Neuronal stem cell (in vitro differentiated cells): ENCODE measurements at regions not wholly inside any gene's neighbourhood (a gene's known extent, or its start where the extent isn't known, plus 50 kb on each side); places are given as distances from the start of the nearest gene placed in this dataset.

ENCODE experiments used
- DNase-seq: peaks from one replicate; pipeline ENCODE4 v3.0.0-alpha.2; 2013; ENCODE audit warnings: low spot score
- H2AFZ ChIP-seq: one replicate; pipeline ENCODE4 v1.6.1; 2013; ENCODE audit warnings: mild to moderate bottlenecking, low read length, inconsistent platforms
- H2AK5ac ChIP-seq: 2 replicates; pipeline ENCODE4 v1.6.1; 2013; ENCODE audit warnings: low read depth, mild to moderate bottlenecking, inconsistent platforms, low read length, moderate library complexity, mixed read lengths
- H2BK120ac ChIP-seq: 2 replicates; pipeline ENCODE4 v1.6.1; 2013; ENCODE audit warnings: low read depth, mild to moderate bottlenecking, inconsistent platforms, low read length, moderate library complexity, mixed read lengths
- H2BK12ac ChIP-seq: one replicate; pipeline ENCODE4 v1.6.1; 2013; ENCODE audit warnings: low read length, inconsistent platforms
- H2BK15ac ChIP-seq: 2 replicates; pipeline ENCODE4 v1.6.1; 2013; ENCODE audit warnings: mild to moderate bottlenecking, low read length, inconsistent platforms, mixed read lengths
- H2BK5ac ChIP-seq: one replicate; pipeline ENCODE4 v1.6.1; 2013; ENCODE audit warnings: inconsistent platforms, mild to moderate bottlenecking, low read length, moderate library complexity
- H3K14ac ChIP-seq: one replicate; pipeline ENCODE4 v1.6.1; 2013; ENCODE audit warnings: low read length, inconsistent platforms
- H3K18ac ChIP-seq: 2 replicates; pipeline ENCODE4 v1.6.1; 2013; ENCODE audit warnings: low read length, inconsistent platforms
- H3K23ac ChIP-seq: 2 replicates; pipeline ENCODE4 v1.6.1; 2013; ENCODE audit warnings: low read depth, mild to moderate bottlenecking, mixed read lengths, low read length, inconsistent platforms; ENCODE audit not compliant: poor library complexity
- H3K27ac ChIP-seq: replicated peaks from 3 replicates; pipeline ENCODE4 v1.5.1; 2013; ENCODE audit warnings: low read length, inconsistent platforms
- H3K27me3 ChIP-seq, 3 experiments: 2 replicates each; pipeline ENCODE4 v1.6.1; 2013; ENCODE audit warnings: low read length in 3 of 3, mild to moderate bottlenecking in 2 of 3, inconsistent platforms in 1 of 3, low read depth in 1 of 3, mixed read lengths in 1 of 3, moderate library complexity in 1 of 3; ENCODE audit not compliant: control insufficient read depth in 3 of 3, insufficient read depth in 3 of 3
- H3K36me3 ChIP-seq, 2 donors: replicated peaks in 1 of 2; 2 replicates each; pipeline ENCODE4 v1.6.1; 2013; ENCODE audit warnings: low read length in 2 of 2; ENCODE audit not compliant: control insufficient read depth in 2 of 2, insufficient read depth in 2 of 2
- H3K4ac ChIP-seq: 2 replicates; pipeline ENCODE4 v1.6.1; 2013; ENCODE audit warnings: inconsistent platforms, mild to moderate bottlenecking, low read length, moderate library complexity
- H3K4me1 ChIP-seq, 2 donors: 1 replicate in 1 of 2; 2 replicates in 1 of 2; pipeline ENCODE4 v1.6.1; 2013; ENCODE audit warnings: low read length in 2 of 2, low read depth in 1 of 2; ENCODE audit not compliant: control insufficient read depth in 2 of 2, insufficient read depth in 1 of 2
- H3K4me2 ChIP-seq: one replicate; pipeline ENCODE4 v1.6.1; 2013; ENCODE audit warnings: mild to moderate bottlenecking, low read length, inconsistent platforms; ENCODE audit not compliant: insufficient read depth, poor library complexity, severe bottlenecking
- H3K4me3 ChIP-seq, 2 donors: 2 replicates each; pipeline ENCODE4 v1.5.1; 2013; ENCODE audit warnings: low read length in 2 of 2, mild to moderate bottlenecking in 2 of 2, inconsistent platforms in 1 of 2, moderate library complexity in 1 of 2
- H3K79me1 ChIP-seq: one replicate; pipeline ENCODE4 v1.6.1; 2013; ENCODE audit warnings: low read depth, mild to moderate bottlenecking, inconsistent platforms, low read length, moderate library complexity
- H3K9ac ChIP-seq: one replicate; pipeline ENCODE4 v1.6.1; 2013; ENCODE audit warnings: mild to moderate bottlenecking, low read depth, low read length, inconsistent platforms; ENCODE audit not compliant: poor library complexity
- H3K9me3 ChIP-seq, 2 donors: replicated peaks in 1 of 2; 2 replicates each; pipeline versions ENCODE3 to v1.6.1; 2013; ENCODE audit warnings: low read length in 2 of 2, mild to moderate bottlenecking in 2 of 2, inconsistent platforms in 1 of 2, low read depth in 1 of 2, mixed read lengths in 1 of 2, moderate library complexity in 1 of 2; ENCODE audit not compliant: control insufficient read depth in 2 of 2, insufficient read depth in 1 of 2
- H4K8ac ChIP-seq: one replicate; pipeline ENCODE4 v1.6.1; 2013; ENCODE audit warnings: low read depth, mild to moderate bottlenecking, inconsistent platforms, low read length, moderate library complexity
- H4K91ac ChIP-seq: one replicate; pipeline ENCODE4 v1.6.1; 2013; ENCODE audit warnings: low read length, low read depth, mild to moderate bottlenecking, inconsistent platforms; ENCODE audit not compliant: poor library complexity
- WGBS, 2 donors: extraction: QIAGEN DNeasy Blood & Tissue Kit; methylation state at CpG; one replicate each; pipeline ENCODE4 v1.1.7; 2013; ENCODE audit warnings: missing lambda C conversion rate in 2 of 2, mixed read lengths in 1 of 2; ENCODE audit not compliant: insufficient read length in 2 of 2, insufficient replicate concordance in 1 of 2; ENCODE audit errors: extremely low coverage in 2 of 2; 5-methylcytosine and 5-hydroxymethylcytosine counted together

GRCh38 chr2:12455661-12456060 lies 261.1 kb upstream of the TRIB2 start:
- H2BK15ac ChIP-seq = no peak overlapping the region
- H3K4me1 ChIP-seq = peaks cover 3% of the 10 kb centered on the region in 2 donors
- H2BK12ac ChIP-seq = no peak overlapping the region
- no peak overlapping the region for H4K8ac ChIP-seq
- H2AK5ac ChIP-seq = no peak overlapping the region
- no peak overlapping the region for H3K4ac ChIP-seq
- no peaks in the 10 kb centered on the region for H3K36me3 ChIP-seq
- no peak overlapping the region for H3K14ac ChIP-seq
- no peaks in the 10 kb centered on the region for H3K79me1 ChIP-seq
- no peak overlapping the region for H3K23ac ChIP-seq
- no peak overlapping the region for H3K4me2 ChIP-seq
- H3K4me3 ChIP-seq = no peak overlapping the region
- H3K27ac ChIP-seq = no peak overlapping the region
- H3K9me3 ChIP-seq = no peaks in the 10 kb centered on the region
- H2BK120ac ChIP-seq = no peak overlapping the region
- no peaks in the 10 kb centered on the region for H3K27me3 ChIP-seq
- H2AFZ ChIP-seq = no peak overlapping the region
- no peak overlapping the region for H2BK5ac ChIP-seq
- DNase-seq = no peak
- no CpG with 5 or more reads among the region's 2 CpGs for WGBS, 2 donors
- no peak overlapping the region for H4K91ac ChIP-seq
- no peak overlapping the region for H3K9ac ChIP-seq
- H3K18ac ChIP-seq = no peak overlapping the region

- no CpG with 5 or more reads among the region's 7 CpGs for WGBS, 2 donors
- Histone ChIP-seq H2BK120ac (no peak overlapping the region), H4K8ac (no peak overlapping the region), H3K4me2 (no peak overlapping the region), H3K79me1 (no peaks in the 10 kb centered on the region), H3K18ac (no peak overlapping the region), H3K27ac (no peak overlapping the region), H3K4me1 (peaks cover 2 to 3% of the 10 kb centered on the region in 2 donors), H3K4ac (no peak overlapping the region), H2BK15ac (no peak overlapping the region), H3K9ac (no peak overlapping the region), H3K36me3 (no peaks in the 10 kb centered on the region), H3K4me3 (no peak overlapping the region), H4K91ac (no peak overlapping the region), H2BK12ac (no peak overlapping the region), H3K14ac (no peak overlapping the region), H2AK5ac (no peak overlapping the region), H3K23ac (no peak overlapping the region), H3K9me3 (no peaks in the 10 kb centered on the region), H3K27me3 (no peaks in the 10 kb centered on the region), H2BK5ac (no peak overlapping the region), H2AFZ (peak overlapping the region; percentile 46)
- no peak for DNase-seq
Measured at GRCh38 chr2:12456293-12457106, 260.2 kb upstream of the TRIB2 start.

- H3K9ac ChIP-seq = no peak overlapping the region
- no peak for DNase-seq
- no peak overlapping the region for H3K14ac ChIP-seq
- H3K4me3 ChIP-seq = no peak overlapping the region
- H3K4me2 ChIP-seq = no peak overlapping the region
- H3K36me3 ChIP-seq = no peaks in the 10 kb centered on the region
- H3K27me3 ChIP-seq = no peaks in the 10 kb centered on the region
- no peak overlapping the region for H4K8ac ChIP-seq
- no peaks in the 10 kb centered on the region for H3K9me3 ChIP-seq
- no peak overlapping the region for H2BK12ac ChIP-seq
- peaks cover 2 to 3% of the 10 kb centered on the region in 2 donors for H3K4me1 ChIP-seq
- WGBS, 2 donors = no CpG with 5 or more reads among the region's 3 CpGs
- no peak overlapping the region for H2AFZ ChIP-seq
- no peak overlapping the region for H3K4ac ChIP-seq
- no peaks in the 10 kb centered on the region for H3K79me1 ChIP-seq
- H3K27ac ChIP-seq = no peak overlapping the region
- no peak overlapping the region for H2BK5ac ChIP-seq
- H3K18ac ChIP-seq = no peak overlapping the region
- H3K23ac ChIP-seq = no peak overlapping the region
- H2AK5ac ChIP-seq = no peak overlapping the region
- no peak overlapping the region for H2BK15ac ChIP-seq
- H4K91ac ChIP-seq = no peak overlapping the region
- no peak overlapping the region for H2BK120ac ChIP-seq
Measured at GRCh38 chr2:12457831-12458230, 258.9 kb upstream of the TRIB2 start.

- Histone ChIP-seq H3K9ac (no peak overlapping the region), H4K8ac (no peak overlapping the region), H2AFZ (no peak overlapping the region), H3K36me3 (no peaks in the 10 kb centered on the region), H3K4ac (no peak overlapping the region), H3K18ac (no peak overlapping the region), H3K27me3 (no peaks in the 10 kb centered on the region), H2BK12ac (no peak overlapping the region), H3K23ac (no peak overlapping the region), H3K27ac (no peak overlapping the region), H2BK120ac (no peak overlapping the region), H3K14ac (no peak overlapping the region), H3K4me2 (no peak overlapping the region), H3K4me1 (no peaks in the 10 kb centered on the region), H2AK5ac (no peak overlapping the region), H3K79me1 (no peaks in the 10 kb centered on the region), H3K9me3 (no peaks in the 10 kb centered on the region), H2BK15ac (no peak overlapping the region), H2BK5ac (no peak overlapping the region), H3K4me3 (no peak overlapping the region), H4K91ac (no peak overlapping the region)
- no peak for DNase-seq
- no CpG with 5 or more reads among the region's 5 CpGs for WGBS, 2 donors
Measured at GRCh38 chr2:12463189-12463588, 253.5 kb upstream of the TRIB2 start.
